Activated CD8-positive, alpha-beta T cell treated with anti-CD3 and anti-CD28 coated beads for 36 hours (primary cell): ENCODE measurements at regions not wholly inside any gene's neighbourhood (a gene's known extent, or its start where the extent isn't known, plus 50 kb on each side); places are given as distances from the start of the nearest gene placed in this dataset.

Experiments used
- ATAC-seq: fragments of 200-7000 bp; cut with Tn5 transposase; one replicate; pipeline ENCODE4 v1.10.0; 2021; ENCODE audit warnings: mild to moderate bottlenecking, moderate library complexity
- CTCF ChIA-PET: fragments of 350-600 bp; sonication (Branson Sonifier 250); formaldehyde crosslinking; loops from one replicate; lab custom pipeline; 2021; ENCODE audit warnings: antibody characterized with exemption; lab: Charles Lee
- POLR2A ChIA-PET: fragments of 350-600 bp; sonication (Branson Sonifier 250); formaldehyde crosslinking; loops from one replicate; lab custom pipeline; 2021; ENCODE audit warnings: antibody characterized with exemption; lab: Charles Lee
- DNase-seq: peaks from one replicate; pipeline ENCODE4 v3.0.0-alpha.2; 2020
- H3K27ac Mint-ChIP-seq: one replicate; pipeline ENCODE4 v1.8.0; 2021; ENCODE audit warnings: mild to moderate bottlenecking, mixed read lengths
- H3K27me3 Mint-ChIP-seq: one replicate; pipeline ENCODE4 v1.8.0; 2021; ENCODE audit warnings: mixed read lengths
- H3K36me3 Mint-ChIP-seq: one replicate; pipeline ENCODE4 v1.8.0; 2021; ENCODE audit warnings: low read depth, mixed read lengths
- H3K4me1 Mint-ChIP-seq: one replicate; pipeline ENCODE4 v1.8.0; 2021; ENCODE audit warnings: low read depth, mixed read lengths
- H3K4me3 Mint-ChIP-seq: one replicate; pipeline ENCODE4 v1.8.0; 2021; ENCODE audit warnings: mild to moderate bottlenecking, moderate library complexity, mixed read lengths
- H3K9me3 Mint-ChIP-seq: one replicate; pipeline ENCODE4 v1.8.0; 2021; ENCODE audit warnings: mixed read lengths
- CTCF ChIP-seq: fragments of 200-600 bp; IDR thresholded peaks from one replicate; pipeline ENCODE4 v1.8.0; 2022; ENCODE audit warnings: antibody characterized with exemption, mild to moderate bottlenecking
- intact Hi-C: fragments of 100-400 bp; cut with micrococcal nuclease; formaldehyde crosslinking; loops from one replicate; pipeline ENCODE4 v1.10.0; 2022

GRCh38 chr2:235378246-235378645, 115.6 kb upstream of the AGAP1 start:
- Mint-ChIP-seq H3K36me3 (no peaks in the 10 kb centered on the region), H3K27me3 (peaks cover 17% of the 10 kb centered on the region), H3K9me3 (no peaks in the 10 kb centered on the region), H3K27ac (no peak overlapping the region), H3K4me3 (no peak overlapping the region), H3K4me1 (no peaks in the 10 kb centered on the region)
- intact Hi-C loops: no loop called here
- no peak for ATAC-seq
- ChIA-PET POLR2A (no interaction called here), CTCF (no interaction called here)
- no peak for TF ChIP-seq CTCF
- no peak for DNase-seq

- DNase-seq: no peak
- Mint-ChIP-seq H3K4me1 (no peaks in the 10 kb centered on the region), H3K9me3 (no peaks in the 10 kb centered on the region), H3K4me3 (no peak overlapping the region), H3K27ac (no peak overlapping the region), H3K27me3 (peaks cover 17% of the 10 kb centered on the region), H3K36me3 (no peaks in the 10 kb centered on the region)
- CTCF ChIA-PET: no interaction called here
- POLR2A ChIA-PET: no interaction called here
- no peak for TF ChIP-seq CTCF
- intact Hi-C loops: no loop called here
- no peak for ATAC-seq
Observed at GRCh38 chr2:235378944-235379343, 114.9 kb upstream of the AGAP1 start.

GRCh38 chr2:235381261-235381912, 112.5 kb upstream of the AGAP1 start:
- POLR2A ChIA-PET: no interaction called here
- H3K9me3 Mint-ChIP-seq: no peaks in the 10 kb centered on the region
- no peak overlapping the region for H3K4me3 Mint-ChIP-seq
- CTCF ChIA-PET: no interaction called here
- no peak for ATAC-seq
- no peak overlapping the region for H3K27ac Mint-ChIP-seq
- TF ChIP-seq CTCF: no peak
- intact Hi-C loops: no loop called here
- H3K27me3 Mint-ChIP-seq: peaks cover 15% of the 10 kb centered on the region
- no peaks in the 10 kb centered on the region for H3K4me1 Mint-ChIP-seq
- DNase-seq: no peak
- no peaks in the 10 kb centered on the region for H3K36me3 Mint-ChIP-seq

- H3K4me3 Mint-ChIP-seq: no peak overlapping the region
- DNase-seq (no peak), ATAC-seq (no peak)
- intact Hi-C loops: no loop called here
- ChIA-PET POLR2A (no interaction called here), CTCF (no interaction called here)
- H3K27me3 Mint-ChIP-seq: peaks cover 15% of the 10 kb centered on the region
- no peak for TF ChIP-seq CTCF
- H3K4me1 Mint-ChIP-seq: no peaks in the 10 kb centered on the region
- H3K9me3 Mint-ChIP-seq: no peaks in the 10 kb centered on the region
- no peak overlapping the region for H3K27ac Mint-ChIP-seq
- no peaks in the 10 kb centered on the region for H3K36me3 Mint-ChIP-seq
Observed at GRCh38 chr2:235382179-235382578, 111.7 kb upstream of the AGAP1 start.

- Mint-ChIP-seq H3K4me1 (no peaks in the 10 kb centered on the region), H3K36me3 (no peaks in the 10 kb centered on the region), H3K9me3 (no peaks in the 10 kb centered on the region), H3K4me3 (no peak overlapping the region), H3K27me3 (peaks cover 15% of the 10 kb centered on the region), H3K27ac (no peak overlapping the region)
- no peak for TF ChIP-seq CTCF
- ChIA-PET CTCF (no interaction called here), POLR2A (no interaction called here)
- no peak for ATAC-seq
- no peak for DNase-seq
- intact Hi-C loops: no loop called here
Observed at GRCh38 chr2:235382601-235383000, 111.2 kb upstream of the AGAP1 start.
